HepG2 (cell line): ENCODE measurements at regions not wholly inside any gene's neighbourhood (a gene's known extent, or its start where the extent isn't known, plus 50 kb on each side); places are given as distances from the start of the nearest gene placed in this dataset.

Experiments
- AGO2 ChIP-seq: fragments of 200-400 bp; formaldehyde crosslinking; optimal IDR thresholded peaks from 2 replicates; pipeline ENCODE3; 2017; ENCODE audit warnings: mild to moderate bottlenecking, low read depth, low read length, moderate library complexity
- CEBPG ChIP-seq: IDR thresholded peaks from 2 replicates; pipeline ENCODE4 v1.6.1; 2016
- ESRRA ChIP-seq: sonication (generic); formaldehyde crosslinking; IDR thresholded peaks from 2 replicates; pipeline ENCODE4 v1.5.1; 2020; ENCODE audit warnings: mild to moderate bottlenecking, low read depth, missing genetic modification reagents
- MIER3 ChIP-seq: IDR thresholded peaks from 2 replicates; pipeline ENCODE4 v1.6.1; 2016; ENCODE audit warnings: missing compliant biosample characterization, borderline replicate concordance
- MXI1 ChIP-seq: IDR thresholded peaks from 3 replicates; pipeline ENCODE4 v1.6.1; 2012; ENCODE audit warnings: low read depth, low read length, inconsistent platforms, borderline replicate concordance
- PRMT3 ChIP-seq: sonication (generic); formaldehyde crosslinking; IDR thresholded peaks from 2 replicates; pipeline ENCODE4 v1.8.1; 2022; ENCODE audit warnings: low read depth, mild to moderate bottlenecking, moderate library complexity, missing genetic modification reagents, borderline replicate concordance
- SALL2 ChIP-seq: sonication (generic); formaldehyde crosslinking; IDR thresholded peaks from 2 replicates; pipeline ENCODE4 v1.8.1; 2023; ENCODE audit warnings: mild to moderate bottlenecking, missing genetic modification reagents, inconsistent platforms
- TEF ChIP-seq: sonication (generic); formaldehyde crosslinking; IDR thresholded peaks from 2 replicates; pipeline ENCODE4 v1.5.0; 2020; ENCODE audit warnings: missing genetic modification reagents
- ZKSCAN1 ChIP-seq: fragments of 150-350 bp; IDR thresholded peaks from 2 replicates; pipeline ENCODE4 v1.6.1; 2014; ENCODE audit warnings: low read length
- ZNF770 ChIP-seq: sonication (generic); formaldehyde crosslinking; IDR thresholded peaks from 2 replicates; pipeline ENCODE4 v1.5.0; 2020; ENCODE audit warnings: mild to moderate bottlenecking, missing genetic modification reagents
- TF ChIP-seq, protein P1 (sequence below): sonication (generic); formaldehyde crosslinking; IDR thresholded peaks from 2 replicates; pipeline ENCODE4 v1.5.0; 2020; ENCODE audit warnings: missing genetic modification reagents, mild to moderate bottlenecking, borderline replicate concordance
- TF ChIP-seq, protein P2 (sequence below): sonication (generic); formaldehyde crosslinking; IDR thresholded peaks from 2 replicates; pipeline ENCODE4 v1.9.0; 2021; ENCODE audit warnings: missing genetic modification reagents, borderline replicate concordance

DNA sequence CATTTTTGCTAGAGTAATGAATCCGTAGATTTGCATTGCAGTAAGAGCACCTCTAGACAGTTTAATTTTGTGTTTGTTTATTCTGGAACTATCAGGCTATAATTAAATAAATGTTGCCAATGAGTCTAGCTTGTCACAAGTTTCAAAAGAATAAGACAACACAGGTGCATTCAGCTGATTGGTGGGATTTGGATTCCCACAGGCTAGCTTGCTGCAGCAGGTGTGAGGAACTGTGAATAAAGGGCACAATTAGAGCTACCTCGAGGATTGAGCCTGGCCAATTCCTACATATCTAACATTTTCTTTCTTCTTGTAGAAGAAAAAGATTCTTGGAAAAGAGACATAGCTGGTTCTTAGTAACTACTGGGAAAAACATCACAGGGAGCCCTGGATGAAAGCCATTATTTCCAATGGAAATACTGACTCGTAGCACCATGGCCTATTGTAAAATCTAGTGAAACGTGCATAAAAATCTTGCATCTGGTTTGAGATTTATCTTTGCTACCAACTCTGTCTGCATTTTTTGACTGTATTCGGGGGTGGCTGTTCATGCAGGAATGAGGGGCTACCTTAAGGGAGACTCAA, 360.9 kb downstream of the FGF9 start (continued):
- TF ChIP-seq ESRRA (CRISPR knock-in tag) (no peak), ZNF770 (CRISPR knock-in tag) (no peak), AGO2 (no peak), MXI1 (no peak), MIER3 (CRISPR knock-in tag) (no peak), PRMT3 (CRISPR knock-in tag) (no peak), TEF (no peak), CEBPG (CRISPR knock-in tag) (no peak), ZKSCAN1 (no peak), SALL2 (CRISPR knock-in tag) (no peak)
- TF ChIP-seq, protein P1, sequence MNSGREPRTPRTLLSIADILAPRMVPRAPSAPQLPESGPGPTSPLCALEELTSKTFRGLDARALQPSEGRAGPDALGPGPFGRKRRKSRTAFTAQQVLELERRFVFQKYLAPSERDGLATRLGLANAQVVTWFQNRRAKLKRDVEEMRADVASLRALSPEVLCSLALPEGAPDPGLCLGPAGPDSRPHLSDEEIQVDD, result no peak
- TF ChIP-seq, protein P2, sequence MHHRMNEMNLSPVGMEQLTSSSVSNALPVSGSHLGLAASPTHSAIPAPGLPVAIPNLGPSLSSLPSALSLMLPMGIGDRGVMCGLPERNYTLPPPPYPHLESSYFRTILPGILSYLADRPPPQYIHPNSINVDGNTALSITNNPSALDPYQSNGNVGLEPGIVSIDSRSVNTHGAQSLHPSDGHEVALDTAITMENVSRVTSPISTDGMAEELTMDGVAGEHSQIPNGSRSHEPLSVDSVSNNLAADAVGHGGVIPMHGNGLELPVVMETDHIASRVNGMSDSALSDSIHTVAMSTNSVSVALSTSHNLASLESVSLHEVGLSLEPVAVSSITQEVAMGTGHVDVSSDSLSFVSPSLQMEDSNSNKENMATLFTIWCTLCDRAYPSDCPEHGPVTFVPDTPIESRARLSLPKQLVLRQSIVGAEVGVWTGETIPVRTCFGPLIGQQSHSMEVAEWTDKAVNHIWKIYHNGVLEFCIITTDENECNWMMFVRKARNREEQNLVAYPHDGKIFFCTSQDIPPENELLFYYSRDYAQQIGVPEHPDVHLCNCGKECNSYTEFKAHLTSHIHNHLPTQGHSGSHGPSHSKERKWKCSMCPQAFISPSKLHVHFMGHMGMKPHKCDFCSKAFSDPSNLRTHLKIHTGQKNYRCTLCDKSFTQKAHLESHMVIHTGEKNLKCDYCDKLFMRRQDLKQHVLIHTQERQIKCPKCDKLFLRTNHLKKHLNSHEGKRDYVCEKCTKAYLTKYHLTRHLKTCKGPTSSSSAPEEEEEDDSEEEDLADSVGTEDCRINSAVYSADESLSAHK (CRISPR knock-in tag), result no peak
